GM12891 (cell line): ENCODE measurements at regions not wholly inside any gene's neighbourhood (a gene's known extent, or its start where the extent isn't known, plus 50 kb on each side); places are given as distances from the start of the nearest gene placed in this dataset.

Experiments
- POLR2A ChIP-seq: IDR thresholded peaks from 2 replicates; pipeline ENCODE4 v1.6.1; 2011; ENCODE audit warnings: low read depth, low read length, control low read depth
- TAF1 ChIP-seq: IDR thresholded peaks from 2 replicates; pipeline ENCODE4 v1.6.1; 2011; ENCODE audit warnings: low read depth, low read length, control low read depth

DNA sequence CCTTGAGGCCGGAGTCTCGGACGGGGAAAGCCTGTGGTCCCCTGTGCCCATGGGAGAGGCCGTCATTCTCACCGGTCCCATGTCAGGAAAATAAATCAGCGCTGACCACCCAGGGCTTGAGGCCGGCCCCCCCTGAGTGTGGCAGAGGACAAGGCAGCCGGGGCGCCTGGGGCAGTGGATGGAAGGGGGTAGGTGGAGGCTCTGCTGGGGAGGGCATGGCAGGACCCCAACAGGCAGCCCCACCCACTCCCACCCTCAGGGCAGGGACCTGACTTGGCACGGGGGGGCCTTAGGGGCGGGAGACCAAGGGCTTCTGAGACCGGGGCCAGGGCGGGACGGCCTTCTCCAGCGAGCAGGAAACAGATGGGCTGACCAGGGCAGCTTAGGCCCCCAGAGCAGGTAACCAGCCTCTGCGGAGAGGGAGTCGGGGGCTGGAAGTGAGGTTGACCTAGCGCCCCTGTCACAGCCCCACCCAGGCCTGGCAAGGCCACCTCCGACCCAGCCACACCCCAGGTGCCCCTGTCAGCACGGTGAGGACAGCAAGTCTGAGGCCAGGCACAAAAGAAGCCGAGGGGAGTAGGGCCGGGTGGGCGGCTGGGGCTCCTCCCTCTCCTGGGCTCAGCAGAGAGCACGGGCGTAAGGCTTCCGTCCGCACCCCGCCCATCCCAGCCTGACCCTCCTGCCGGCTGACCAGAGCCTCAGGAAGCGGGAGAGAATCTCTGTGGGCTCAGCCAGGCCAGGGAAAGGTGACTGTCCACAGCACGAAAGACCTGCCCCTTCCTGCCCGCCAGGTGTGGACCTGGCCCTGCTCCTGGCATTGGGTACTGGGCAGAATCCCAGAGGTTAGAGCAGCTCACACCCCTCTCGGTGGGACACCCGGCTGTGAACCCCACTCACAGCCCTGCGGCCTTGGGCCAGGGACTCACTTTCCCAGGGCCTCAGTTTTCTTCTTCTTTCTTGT lies 87.4 kb downstream of the FOXL3 start:
- TF ChIP-seq TAF1 (no peak), POLR2A (no peak)
